ENCODE measurements at regions not wholly inside any gene's neighbourhood (a gene's known extent, or its start where the extent isn't known, plus 50 kb on each side); places are given as distances from the start of the nearest gene placed in this dataset.

DNA sequence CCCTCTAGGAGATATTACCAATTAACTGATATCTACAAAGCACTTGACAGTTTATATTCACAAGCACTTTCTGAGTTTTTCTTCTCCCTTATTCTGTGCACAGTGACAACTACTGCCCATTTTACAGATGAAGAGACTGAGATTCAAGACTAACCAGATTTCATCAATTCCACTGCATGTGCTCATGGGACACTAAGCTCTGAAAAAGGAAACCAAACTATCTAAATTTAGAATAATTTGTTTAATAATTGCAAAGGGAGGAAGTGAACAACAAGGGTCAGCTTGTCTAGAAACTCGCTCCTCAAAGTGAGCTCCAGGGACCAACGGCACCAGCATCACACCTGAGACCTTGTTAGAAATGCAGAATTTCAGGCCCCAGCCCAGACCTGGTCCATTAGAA lies 50.8 kb upstream of the MYLIP start:
- DNase-seq (ENCODE audit: low spot score) = no peak

DNA sequence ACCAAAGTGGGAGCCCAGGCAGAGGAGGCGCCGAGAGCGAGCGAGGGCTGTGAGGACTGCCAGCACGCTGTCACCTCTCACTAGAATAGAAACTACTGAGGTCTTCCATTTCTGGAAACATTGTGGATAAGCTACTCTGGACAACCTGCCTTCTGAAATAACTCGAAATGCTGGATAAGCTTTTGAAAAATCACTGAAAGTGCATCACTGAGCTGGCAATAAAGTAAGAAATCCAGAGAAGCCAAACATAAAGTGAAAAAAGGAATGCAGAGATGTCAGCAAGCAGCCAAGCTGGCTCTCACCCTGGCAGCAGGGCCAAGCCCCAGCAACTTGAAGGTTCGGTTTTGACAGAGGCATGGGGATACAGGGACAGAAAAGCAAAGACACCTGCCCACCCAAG lies 59.2 kb upstream of the MYLIP start:
- DNase-seq (ENCODE audit: low spot score) = no peak

DNA sequence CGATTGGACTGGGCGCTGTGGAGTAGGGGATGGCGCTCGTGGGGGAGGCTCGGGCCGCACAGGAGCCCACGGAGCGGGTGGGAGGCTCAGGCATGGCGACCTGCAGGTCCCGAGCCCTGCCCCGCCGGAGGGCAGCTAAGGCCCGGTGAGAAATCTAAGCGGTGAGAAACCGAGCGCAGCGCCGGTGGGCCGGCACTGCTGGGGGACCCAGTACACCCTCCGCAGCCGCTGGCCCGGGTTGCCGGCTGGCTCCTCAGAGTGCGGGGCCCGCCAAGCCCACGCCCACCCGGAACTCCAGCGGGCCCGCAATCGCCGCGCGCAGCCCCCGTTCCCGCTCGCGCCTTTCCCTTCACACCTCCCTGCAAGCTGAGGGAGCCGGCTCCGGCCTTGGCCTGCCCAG lies 59.7 kb upstream of the MYLIP start:
- DNase-seq (ENCODE audit: low spot score) = no peak

DNA sequence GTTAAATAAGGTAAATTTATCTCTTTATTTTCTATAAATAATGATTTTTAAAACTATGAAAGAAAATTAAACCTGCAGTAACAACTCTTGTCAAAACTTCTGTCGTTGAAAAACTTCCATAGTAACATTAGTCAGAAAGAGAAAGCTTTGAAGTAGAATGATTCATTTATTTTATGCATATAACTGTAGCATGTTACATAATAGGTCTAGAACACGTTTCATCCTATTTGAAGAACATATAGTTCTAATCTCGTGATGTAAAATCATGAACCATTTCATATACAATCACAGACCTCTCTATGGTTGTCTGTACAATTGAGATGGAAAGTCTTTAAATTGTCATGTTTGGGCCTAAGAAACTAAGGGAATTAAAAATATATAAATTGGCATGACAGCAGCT lies 61.3 kb upstream of the MYLIP start:
- DNase-seq (ENCODE audit: low spot score) = no peak

DNA sequence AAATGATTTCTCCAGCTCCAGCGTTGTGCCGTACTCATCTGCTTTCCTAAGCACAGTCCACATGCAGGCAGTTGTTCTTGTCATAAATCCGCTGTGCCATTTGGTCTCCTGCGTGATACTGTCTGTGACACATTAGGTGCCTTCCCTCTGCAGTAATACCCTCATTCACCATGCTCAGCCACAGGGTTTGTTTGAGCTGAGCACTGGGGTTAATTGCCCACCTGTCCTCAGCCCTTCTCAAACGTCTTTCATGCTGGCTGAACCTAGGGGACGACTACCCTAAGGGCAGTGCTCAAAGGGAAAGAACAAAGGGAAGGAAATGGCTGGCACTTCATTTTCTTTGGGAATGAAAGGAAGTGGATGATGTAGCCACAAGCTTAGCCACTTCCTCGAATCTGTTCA lies 64.2 kb upstream of the MYLIP start:
- DNase-seq (ENCODE audit: low spot score) = no peak

DNA sequence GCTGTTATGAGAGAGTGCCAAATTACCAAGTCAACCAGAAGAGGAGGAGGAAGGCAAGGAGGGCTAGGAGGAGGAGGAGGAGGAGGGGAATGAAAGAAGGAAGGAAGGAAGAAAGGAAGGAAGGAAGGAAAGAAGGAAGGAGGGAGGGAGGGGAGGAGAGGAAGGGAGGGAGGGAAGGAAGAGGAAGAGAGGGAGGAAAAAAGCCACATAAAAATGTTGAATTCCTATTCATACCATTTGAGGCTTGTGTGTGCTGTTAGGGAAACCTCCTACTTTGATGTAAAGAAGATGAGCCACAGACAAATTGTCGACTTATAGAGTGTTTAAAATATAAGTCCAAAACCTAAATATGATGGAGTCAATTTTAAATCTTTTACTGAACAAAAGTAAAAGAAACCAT lies 65.3 kb upstream of the MYLIP start:
- DNase-seq (ENCODE audit: low spot score) = no peak

DNA sequence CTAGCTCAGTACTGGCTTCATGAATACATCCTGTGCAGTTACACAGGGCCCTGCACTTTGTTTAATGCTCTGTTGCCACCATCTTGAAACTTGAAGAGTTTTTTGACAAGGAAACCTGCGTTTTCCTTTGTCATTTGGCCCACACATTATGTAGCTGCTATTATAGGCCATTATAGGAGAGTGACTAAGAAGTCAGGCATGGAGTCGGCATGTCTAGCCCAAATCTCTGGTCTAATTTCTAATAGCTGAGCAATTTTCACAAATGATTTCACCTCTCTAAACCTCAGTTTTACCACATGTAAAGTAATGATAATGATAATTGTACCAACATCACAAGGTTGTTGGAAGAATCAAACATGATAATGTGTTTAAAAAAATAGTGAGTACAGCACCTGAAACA lies 67.1 kb upstream of the MYLIP start:
- DNase-seq (ENCODE audit: low spot score) = no peak

DNA sequence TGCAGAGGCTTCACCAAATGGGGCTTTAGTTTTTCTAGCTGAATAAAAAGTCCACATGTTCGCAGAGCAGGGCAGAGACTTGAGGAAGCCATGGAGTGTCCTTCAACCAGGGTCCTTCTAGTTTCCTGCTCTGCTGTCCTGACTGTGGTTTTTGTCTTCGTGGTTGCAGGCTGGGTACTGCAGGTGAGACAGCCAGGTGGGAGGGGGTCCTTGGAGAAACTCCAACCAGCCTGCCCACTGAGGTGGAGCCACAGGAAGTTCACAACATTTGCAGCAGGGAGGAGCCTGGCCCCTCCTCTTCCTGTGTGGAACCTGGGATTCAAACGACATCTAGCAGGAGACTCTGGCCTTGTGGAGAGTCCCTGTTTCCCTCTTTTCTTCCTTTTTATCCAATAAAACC lies 68.8 kb upstream of the MYLIP start:
- no peak for DNase-seq (ENCODE audit: low spot score)

DNA sequence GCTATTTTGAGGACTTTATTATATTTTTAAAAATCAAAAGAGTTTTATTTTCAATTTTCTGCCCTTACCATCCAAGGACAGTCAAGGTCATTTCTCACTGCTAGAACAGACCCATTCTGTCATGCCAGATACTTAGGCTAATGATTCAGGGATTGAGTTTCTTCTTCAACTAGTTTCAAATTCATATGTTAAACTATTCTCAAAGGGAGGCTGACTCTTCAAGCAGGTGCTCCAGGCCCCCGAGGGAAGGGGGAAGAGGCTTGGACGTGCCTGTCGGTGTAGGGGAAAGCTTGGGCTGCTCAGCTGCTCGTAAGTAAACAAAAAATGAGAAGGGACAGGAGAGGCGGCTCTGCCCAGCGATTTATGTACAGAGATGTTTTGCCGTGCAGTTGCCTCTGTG lies 69.4 kb upstream of the MYLIP start:
- DNase-seq (ENCODE audit: low spot score) = no peak

DNA sequence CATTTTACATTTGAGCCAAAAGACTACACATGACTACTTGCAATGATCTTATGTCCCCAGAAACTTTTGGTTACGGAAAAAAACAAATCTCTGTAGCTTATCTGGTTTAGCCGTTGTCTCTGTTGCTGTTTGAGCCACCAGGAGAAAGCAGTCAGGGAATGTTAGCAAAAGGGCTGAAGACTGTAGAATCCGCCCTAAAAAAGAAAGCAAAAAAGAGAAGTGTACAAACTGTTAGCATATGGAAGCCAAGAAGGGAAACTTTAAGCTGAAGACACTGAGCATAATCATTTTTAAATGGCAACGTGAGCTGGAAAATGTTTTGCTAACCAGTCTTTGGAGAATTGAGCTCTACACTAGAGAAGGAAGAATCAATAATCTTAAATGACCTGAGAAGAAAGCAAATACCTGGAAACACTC lies 69.9 kb upstream of the MYLIP start:
- no peak for DNase-seq (ENCODE audit: low spot score)

DNA sequence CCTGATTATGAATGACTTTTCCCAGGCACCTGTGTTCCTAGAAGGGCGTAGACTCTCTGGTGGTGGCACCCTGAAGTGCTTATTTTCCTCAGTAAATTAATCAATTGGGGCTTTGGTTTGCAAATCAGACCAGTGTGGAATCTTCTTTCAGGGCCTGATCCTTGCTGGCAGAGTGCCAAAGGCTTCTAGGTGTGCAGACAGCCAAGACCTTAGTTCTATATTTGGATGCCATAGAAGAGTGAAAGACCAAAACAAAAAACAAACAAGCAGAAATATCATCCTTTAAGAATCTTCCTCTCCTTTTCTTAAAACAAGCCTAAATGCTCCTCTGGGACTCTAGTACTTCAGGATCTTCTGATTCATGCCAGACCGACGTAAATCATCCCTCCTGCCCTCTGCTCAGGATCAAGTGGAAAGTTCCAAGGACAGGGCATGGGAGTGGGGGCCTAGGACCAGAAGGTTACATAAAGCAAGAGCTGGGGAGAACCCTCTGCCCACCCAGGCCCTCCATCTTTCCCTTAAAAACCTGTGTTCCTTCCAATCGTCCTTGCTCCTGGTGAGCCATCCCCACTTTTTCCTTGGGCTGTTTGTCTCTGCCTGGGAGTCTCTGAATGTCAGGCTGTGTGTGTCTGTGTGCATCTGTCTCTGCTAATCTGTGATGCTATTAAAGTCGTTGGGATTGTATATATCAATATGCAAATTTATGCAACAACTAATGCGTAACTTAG lies 70.5 kb upstream of the MYLIP start:
- peak; percentile 17 for DNase-seq (ENCODE audit: low spot score)

DNA sequence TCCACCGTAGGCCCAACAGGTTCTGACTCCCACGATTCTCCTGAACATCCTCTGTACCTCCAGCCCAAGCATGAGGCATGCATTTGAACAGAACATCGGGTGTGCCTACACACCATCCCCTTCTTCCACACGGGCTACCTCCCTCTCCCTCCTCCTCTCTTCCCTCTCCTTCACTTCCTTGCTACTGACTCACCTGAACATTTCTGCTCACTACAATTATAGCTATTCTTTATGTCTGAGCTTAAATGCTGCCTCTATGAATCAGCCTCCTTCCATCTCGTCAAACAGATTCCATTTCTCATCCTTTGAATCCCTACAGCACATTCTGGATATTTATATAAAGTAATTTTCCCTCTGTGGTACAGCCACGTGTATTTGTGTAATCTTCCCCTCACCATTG lies 71.4 kb upstream of the MYLIP start:
- no peak for DNase-seq (ENCODE audit: low spot score)

DNA sequence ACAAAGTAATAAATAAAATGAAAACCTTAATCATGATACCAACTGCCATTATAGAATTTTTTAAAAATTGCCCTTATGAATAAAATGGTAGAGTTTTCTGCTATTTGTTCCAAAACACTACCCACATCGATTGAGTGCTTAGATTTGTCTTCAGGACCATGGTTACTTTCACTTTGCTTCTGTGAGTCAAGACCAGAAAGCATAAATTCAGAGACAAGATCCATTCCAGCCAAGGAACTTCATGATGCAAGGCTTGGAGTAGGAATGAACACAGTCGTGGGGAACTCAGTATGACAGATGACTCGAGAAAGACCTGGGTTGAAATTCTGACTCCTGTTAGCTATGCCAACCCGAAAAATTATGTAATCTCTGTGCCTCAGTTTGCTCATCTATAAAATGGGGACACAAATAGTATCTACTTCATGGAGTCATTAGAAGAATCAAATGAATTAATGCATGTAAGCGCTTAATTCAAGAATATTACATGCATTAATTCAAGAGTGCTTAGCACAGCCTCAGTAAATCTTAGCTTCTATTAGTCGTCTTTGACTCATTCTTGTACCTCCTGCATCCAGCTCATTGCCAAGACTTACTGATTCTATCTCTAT lies 72.5 kb upstream of the MYLIP start:
- no peak for DNase-seq (ENCODE audit: low spot score)

DNA sequence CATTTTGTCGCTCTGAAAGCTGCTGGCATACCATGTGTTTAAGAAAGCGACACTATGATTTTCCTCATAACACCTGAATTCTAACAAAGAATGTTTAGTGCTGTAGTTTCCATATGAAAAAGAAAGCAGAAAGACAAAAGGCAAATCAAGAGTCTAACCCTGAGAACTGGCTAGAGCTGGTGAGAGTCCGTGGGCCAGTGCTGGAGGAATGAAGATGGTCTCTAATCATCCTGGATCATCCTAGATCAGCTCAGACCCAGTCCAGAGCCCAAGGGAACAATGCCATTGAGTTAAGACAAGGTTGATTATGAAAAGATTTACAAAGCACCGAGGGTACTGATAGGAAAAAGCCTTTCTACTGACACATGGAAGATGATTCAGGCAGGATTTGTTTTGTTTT lies 73.0 kb upstream of the MYLIP start:
- no peak for DNase-seq (ENCODE audit: low spot score)

DNA sequence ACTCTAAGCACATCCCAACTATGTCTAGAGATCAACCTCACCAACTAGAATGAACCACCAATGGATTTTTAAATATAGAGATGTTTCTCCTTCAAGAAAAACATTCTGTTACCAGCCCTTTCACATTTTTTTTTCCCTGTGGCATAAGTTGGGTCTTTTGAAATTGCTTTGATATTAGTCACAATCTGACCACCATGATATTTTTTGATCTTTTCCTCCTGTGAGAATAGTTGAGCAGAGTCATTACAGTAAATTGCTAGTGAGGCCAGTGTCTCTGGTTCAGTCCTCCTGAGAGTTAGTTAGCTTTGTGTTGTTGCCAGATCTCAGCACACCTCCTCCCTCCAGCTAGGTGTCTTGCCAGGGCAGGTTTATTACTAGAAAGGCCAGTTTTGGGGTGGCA lies 79.7 kb upstream of the MYLIP start:
- DNase-seq (ENCODE audit: low spot score) = no peak

DNA sequence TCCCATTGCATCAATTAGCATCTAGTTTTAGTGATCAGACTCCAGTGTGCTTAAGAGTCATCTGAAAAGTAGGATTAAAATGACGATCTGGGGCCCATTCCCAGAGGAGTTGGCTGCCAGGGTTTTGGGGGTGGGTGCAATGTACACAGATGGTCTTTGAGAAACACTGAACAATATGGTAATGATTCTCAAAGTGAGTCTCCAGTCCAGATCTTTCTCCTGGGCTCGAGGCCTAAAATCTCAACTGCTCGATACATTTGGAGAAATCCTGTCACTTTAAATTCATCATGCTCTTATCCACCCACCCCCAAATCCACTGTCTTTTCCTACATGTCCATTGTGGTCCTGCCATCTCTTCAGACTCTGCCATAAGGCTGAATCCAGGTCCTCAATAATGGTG lies 80.7 kb upstream of the MYLIP start:
- no peak for DNase-seq (ENCODE audit: low spot score)

DNA sequence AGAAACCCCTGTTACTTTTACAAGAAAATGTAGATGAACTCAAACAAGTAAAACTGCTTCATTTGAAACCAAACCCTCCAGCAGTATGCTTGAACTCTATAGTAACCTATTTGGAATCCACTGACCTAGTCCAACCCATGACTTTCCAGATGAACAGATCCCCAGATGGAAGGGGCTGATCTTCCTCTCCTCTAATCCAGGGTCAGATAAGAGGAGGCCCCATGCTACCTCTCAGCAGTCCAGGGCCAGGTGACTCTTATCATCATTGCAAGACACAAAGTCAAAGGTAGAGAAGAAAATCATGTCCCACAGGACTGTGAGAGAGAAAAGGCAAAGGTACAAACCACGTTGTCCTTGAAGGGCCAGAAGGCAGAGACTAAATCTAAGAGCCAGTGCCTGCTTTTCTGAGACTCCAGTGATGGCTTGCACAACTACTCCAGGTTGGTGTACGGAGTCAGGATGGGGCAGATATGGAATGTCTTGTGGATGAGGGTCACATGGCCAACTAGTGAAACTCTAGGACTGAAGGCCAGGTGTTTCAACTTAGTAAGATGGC lies 81.4 kb upstream of the MYLIP start:
- DNase-seq (ENCODE audit: low spot score) = no peak

DNA sequence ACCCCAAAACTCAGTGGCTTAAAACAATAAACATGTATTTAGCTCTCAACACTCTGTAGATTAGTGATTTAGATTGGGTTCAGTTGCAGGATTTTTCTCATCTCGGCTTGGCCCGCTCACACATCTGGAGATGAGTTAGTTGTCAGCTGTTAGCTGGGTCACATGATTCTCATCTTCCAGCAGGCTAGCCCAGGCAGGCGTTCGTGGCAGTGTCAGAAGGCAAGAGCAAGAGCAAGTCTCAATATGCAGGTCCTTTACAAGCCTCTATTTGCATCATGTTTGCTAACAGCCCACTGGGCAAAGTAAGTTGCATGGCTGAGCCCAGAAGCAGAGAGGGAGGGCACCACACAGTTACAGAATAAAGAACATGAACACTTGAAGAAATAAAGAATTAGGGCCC lies 83.6 kb upstream of the MYLIP start:
- no peak for DNase-seq (ENCODE audit: low spot score)

DNA sequence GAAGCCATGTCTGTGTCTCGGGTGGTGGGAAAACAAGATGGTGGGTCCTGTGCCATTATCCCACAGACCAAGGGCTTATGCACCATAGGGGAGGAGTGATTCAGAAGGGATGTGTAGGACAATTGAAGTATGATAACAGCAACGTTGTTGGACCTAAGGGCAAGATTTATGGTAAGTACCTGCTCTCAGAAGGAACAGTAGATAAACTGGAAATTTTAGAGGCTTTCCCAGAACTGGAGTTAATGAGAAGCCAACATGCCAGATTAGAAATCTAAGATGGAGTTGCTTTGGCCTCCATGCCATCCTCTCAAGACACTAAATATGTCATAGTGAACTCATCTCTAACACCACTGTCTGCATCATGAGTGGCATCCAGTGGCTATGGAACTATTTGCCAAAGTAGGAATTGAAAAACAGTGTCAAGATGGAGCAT lies 84.7 kb upstream of the MYLIP start:
- DNase-seq (ENCODE audit: low spot score) = no peak

DNA sequence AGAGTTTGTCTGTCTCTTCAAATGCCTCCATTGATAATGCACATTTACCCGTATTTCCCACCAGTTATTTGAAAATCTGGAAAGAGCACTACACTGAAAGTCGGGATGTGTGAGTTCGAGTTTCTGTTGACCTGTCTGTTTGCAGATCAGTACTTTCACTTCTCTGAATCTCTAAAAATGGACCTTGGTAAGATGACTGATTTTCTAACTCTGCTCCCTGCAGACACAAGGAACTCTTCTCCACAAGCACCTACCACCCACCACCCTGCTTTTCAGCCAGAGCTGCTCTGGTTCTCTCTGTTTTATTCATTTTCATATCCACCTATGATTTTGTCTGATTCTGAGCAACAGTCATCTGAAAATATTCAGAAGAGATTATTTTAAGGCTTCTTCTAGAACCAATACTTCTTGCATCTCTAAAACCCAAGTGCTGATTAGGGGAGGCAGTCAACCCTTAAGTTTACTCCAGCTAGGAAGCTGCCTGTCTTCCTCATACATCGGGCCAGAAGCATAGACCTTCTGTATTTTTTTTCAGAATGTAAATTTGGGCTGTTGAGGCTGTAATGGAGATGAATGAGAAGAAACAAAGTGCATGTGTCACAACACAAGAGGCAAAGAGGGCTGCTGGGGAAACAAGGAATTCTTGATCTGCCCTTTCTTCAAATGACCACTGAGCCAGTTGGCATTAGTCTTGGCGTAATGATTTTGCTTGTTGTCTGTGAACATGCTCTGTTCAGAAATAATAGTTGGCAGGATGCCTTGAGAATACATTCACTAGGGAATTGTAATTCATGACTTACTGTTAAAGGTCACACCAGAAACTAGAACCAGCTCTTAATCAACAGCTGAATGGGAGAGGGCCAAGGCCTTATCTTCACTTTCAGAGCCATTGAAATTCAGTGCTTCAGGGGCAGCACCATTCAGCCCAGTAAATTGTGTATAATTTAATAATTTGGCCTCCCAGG lies 85.4 kb upstream of the MYLIP start:
- DNase-seq (ENCODE audit: low spot score) = no peak

DNA sequence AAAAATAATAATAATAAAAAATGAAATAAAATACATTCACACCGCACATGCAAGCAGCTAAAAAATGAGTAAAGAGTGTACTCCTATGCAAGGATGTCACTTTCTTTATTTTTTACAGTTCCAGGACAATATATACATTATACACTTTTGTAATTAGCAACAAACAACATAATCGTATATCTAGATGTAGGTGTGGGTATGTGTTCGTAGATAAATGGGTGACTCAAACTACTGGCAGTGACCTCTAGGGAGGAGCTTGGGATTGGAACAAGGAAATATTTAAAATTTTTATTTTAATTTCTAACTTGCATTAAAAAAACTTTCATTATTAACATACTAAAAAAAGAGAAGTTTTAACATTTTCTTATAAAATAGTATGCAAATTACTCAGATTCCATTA lies 86.1 kb upstream of the MYLIP start:
- no peak for DNase-seq (ENCODE audit: low spot score)

DNA sequence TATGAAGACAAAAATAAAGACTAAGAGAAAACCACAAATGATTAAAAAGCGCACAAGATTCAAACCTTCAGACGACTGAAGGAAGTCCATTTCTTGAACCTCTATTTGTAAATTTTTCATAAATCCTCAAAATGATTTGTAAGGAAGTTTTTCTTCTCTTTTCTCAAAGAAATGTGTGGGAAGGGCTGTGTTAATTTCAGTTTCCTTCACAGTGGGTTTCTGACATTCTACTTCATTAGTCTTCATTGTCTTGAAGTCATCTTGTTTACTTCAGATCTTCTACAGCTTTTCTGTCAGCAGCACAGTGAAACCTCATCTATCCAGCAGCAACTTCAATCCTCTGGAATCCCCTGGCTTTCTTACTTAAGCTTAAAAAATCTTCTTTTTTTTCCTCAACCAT lies 87.6 kb upstream of the MYLIP start:
- no peak for DNase-seq (ENCODE audit: low spot score)
